ENCODE measurements at regions not wholly inside any gene's neighbourhood (a gene's known extent, or its start where the extent isn't known, plus 50 kb on each side); places are given as distances from the start of the nearest gene placed in this dataset.

GRCh38 chr6:76703285-76703684 is 630.8 kb upstream of the IMPG1 start:
- Mint-ChIP-seq H3K4me3 (ENCODE audit: unreplicated experiment) (no peak overlapping the region), H3K27me3 (ENCODE audit: unreplicated experiment) (no peaks in the 10 kb centered on the region), H3K27ac (ENCODE audit: unreplicated experiment) (no peak overlapping the region), H3K9me3 (ENCODE audit: unreplicated experiment) (no peaks in the 10 kb centered on the region), H3K4me1 (ENCODE audit: low read depth, unreplicated experiment) (no peaks in the 10 kb centered on the region), H3K36me3 (ENCODE audit: unreplicated experiment) (no peaks in the 10 kb centered on the region)
- no peak for TF ChIP-seq CTCF (IDR thresholded peaks at IDR 0.05; ENCODE audit: partially characterized antibody, unreplicated experiment)
- DNase-seq, result no peak

- Mint-ChIP-seq H3K36me3 (ENCODE audit: unreplicated experiment) (no peaks in the 10 kb centered on the region), H3K4me1 (ENCODE audit: low read depth, unreplicated experiment) (peaks cover 2% of the 10 kb centered on the region), H3K27ac (ENCODE audit: unreplicated experiment) (no peak overlapping the region), H3K9me3 (ENCODE audit: unreplicated experiment) (no peaks in the 10 kb centered on the region), H3K4me3 (ENCODE audit: unreplicated experiment) (no peak overlapping the region), H3K27me3 (ENCODE audit: unreplicated experiment) (no peaks in the 10 kb centered on the region)
- no peak for DNase-seq
- TF ChIP-seq CTCF (IDR thresholded peaks at IDR 0.05; ENCODE audit: partially characterized antibody, unreplicated experiment), result no peak
Measured at GRCh38 chr6:76702187-76702586, 629.7 kb upstream of the IMPG1 start.

- no peaks in the 10 kb centered on the region for H3K27me3 Mint-ChIP-seq (ENCODE audit: unreplicated experiment)
- DNase-seq, result no peak
- no peaks in the 10 kb centered on the region for H3K36me3 Mint-ChIP-seq (ENCODE audit: unreplicated experiment)
- no peak overlapping the region for H3K27ac Mint-ChIP-seq (ENCODE audit: unreplicated experiment)
- H3K4me1 Mint-ChIP-seq (ENCODE audit: low read depth, unreplicated experiment), result peaks cover 2% of the 10 kb centered on the region
- H3K9me3 Mint-ChIP-seq (ENCODE audit: unreplicated experiment), result no peaks in the 10 kb centered on the region
- H3K4me3 Mint-ChIP-seq (ENCODE audit: unreplicated experiment), result no peak overlapping the region
- TF ChIP-seq CTCF (IDR thresholded peaks at IDR 0.05; ENCODE audit: partially characterized antibody, unreplicated experiment), result no peak
Measured at GRCh38 chr6:76701610-76702009, 629.1 kb upstream of the IMPG1 start.

- Mint-ChIP-seq H3K9me3 (ENCODE audit: unreplicated experiment) (no peaks in the 10 kb centered on the region), H3K4me3 (ENCODE audit: unreplicated experiment) (no peak overlapping the region), H3K27ac (ENCODE audit: unreplicated experiment) (no peak overlapping the region), H3K27me3 (ENCODE audit: unreplicated experiment) (no peaks in the 10 kb centered on the region), H3K36me3 (ENCODE audit: unreplicated experiment) (no peaks in the 10 kb centered on the region), H3K4me1 (ENCODE audit: low read depth, unreplicated experiment) (peaks cover 2% of the 10 kb centered on the region)
- no peak for DNase-seq
- TF ChIP-seq CTCF (IDR thresholded peaks at IDR 0.05; ENCODE audit: partially characterized antibody, unreplicated experiment), result peak; percentile 23
Measured at GRCh38 chr6:76697585-76697984, 625.1 kb upstream of the IMPG1 start.

- H3K27me3 Mint-ChIP-seq (ENCODE audit: unreplicated experiment), result no peaks in the 10 kb centered on the region
- peaks cover 2% of the 10 kb centered on the region for H3K4me1 Mint-ChIP-seq (ENCODE audit: low read depth, unreplicated experiment)
- no peak for DNase-seq
- no peak for TF ChIP-seq CTCF (IDR thresholded peaks at IDR 0.05; ENCODE audit: partially characterized antibody, unreplicated experiment)
- H3K4me3 Mint-ChIP-seq (ENCODE audit: unreplicated experiment), result no peak overlapping the region
- H3K27ac Mint-ChIP-seq (ENCODE audit: unreplicated experiment), result no peak overlapping the region
- H3K36me3 Mint-ChIP-seq (ENCODE audit: unreplicated experiment), result no peaks in the 10 kb centered on the region
- no peaks in the 10 kb centered on the region for H3K9me3 Mint-ChIP-seq (ENCODE audit: unreplicated experiment)
Measured at GRCh38 chr6:76694795-76695194, 622.3 kb upstream of the IMPG1 start.
